ENCODE measurements at regions not wholly inside any gene's neighbourhood (a gene's known extent, or its start where the extent isn't known, plus 50 kb on each side); places are given as distances from the start of the nearest gene placed in this dataset.

GRCh38 chr15:68500363-68501258 is 68.6 kb upstream of the ITGA11 start:
- Histone ChIP-seq H3F3A (ENCODE audit: insufficient read depth, low read length) (no peaks in the 10 kb centered on the region), H4K20me1 (ENCODE audit: insufficient read depth, low read length) (no peaks in the 10 kb centered on the region), H3K27me3 (replicated peaks; ENCODE audit: insufficient read depth, low read length) (no peaks in the 10 kb centered on the region), H3K79me2 (ENCODE audit: low read length) (no peaks in the 10 kb centered on the region), H3K9ac (ENCODE audit: low read length) (no peak overlapping the region), H3K4me3 (ENCODE audit: low read length) (no peak overlapping the region), H3K4me1 (ENCODE audit: low read length) (no peaks in the 10 kb centered on the region), H3K27ac (ENCODE audit: low read length) (no peak overlapping the region), H3K9me2 (replicated peaks; ENCODE audit: insufficient read depth, low read length) (no peaks in the 10 kb centered on the region), H2AFZ (ENCODE audit: low read length) (no peak overlapping the region), H3K9me3 (replicated peaks; ENCODE audit: insufficient read depth, low read length) (no peaks in the 10 kb centered on the region), H3K4me2 (ENCODE audit: low read depth, low read length) (no peak overlapping the region), H3K36me3 (replicated peaks; ENCODE audit: insufficient read depth, low read length) (no peaks in the 10 kb centered on the region)
- DNase-seq = no peak
- TF ChIP-seq EZH2 (optimal IDR thresholded peaks at IDR 0.05; ENCODE audit: low read depth, low read length) (no peak), EZH2phosphoT487 (IDR thresholded peaks at IDR 0.05; ENCODE audit: low read length) (no peak)
- TF ChIP-seq, protein P1, sequence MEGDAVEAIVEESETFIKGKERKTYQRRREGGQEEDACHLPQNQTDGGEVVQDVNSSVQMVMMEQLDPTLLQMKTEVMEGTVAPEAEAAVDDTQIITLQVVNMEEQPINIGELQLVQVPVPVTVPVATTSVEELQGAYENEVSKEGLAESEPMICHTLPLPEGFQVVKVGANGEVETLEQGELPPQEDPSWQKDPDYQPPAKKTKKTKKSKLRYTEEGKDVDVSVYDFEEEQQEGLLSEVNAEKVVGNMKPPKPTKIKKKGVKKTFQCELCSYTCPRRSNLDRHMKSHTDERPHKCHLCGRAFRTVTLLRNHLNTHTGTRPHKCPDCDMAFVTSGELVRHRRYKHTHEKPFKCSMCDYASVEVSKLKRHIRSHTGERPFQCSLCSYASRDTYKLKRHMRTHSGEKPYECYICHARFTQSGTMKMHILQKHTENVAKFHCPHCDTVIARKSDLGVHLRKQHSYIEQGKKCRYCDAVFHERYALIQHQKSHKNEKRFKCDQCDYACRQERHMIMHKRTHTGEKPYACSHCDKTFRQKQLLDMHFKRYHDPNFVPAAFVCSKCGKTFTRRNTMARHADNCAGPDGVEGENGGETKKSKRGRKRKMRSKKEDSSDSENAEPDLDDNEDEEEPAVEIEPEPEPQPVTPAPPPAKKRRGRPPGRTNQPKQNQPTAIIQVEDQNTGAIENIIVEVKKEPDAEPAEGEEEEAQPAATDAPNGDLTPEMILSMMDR (IDR thresholded peaks at IDR 0.05; ENCODE audit: low read length) = no peak

DNA sequence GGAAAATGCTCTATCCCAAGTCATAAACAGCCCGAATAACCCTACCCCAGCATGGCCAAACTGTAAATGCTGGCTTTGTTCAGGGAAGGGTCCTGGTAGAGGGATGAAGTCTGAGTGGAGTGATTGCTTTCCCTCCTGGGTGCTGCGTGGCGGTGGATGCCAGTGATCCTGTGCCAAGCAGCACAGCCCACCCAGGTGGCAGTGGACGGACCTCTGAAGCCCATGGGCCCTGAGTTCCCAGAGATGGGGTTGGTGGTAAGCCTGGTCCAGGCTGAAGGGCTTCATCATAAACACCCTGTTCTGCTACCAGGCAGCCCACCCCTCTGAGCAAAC is 69.3 kb upstream of the ITGA11 start:
- Histone ChIP-seq H3K27me3 (replicated peaks; ENCODE audit: insufficient read depth, low read length) (no peaks in the 10 kb centered on the region), H3K9me3 (replicated peaks; ENCODE audit: insufficient read depth, low read length) (no peaks in the 10 kb centered on the region), H3F3A (ENCODE audit: insufficient read depth, low read length) (no peaks in the 10 kb centered on the region), H3K4me1 (ENCODE audit: low read length) (no peaks in the 10 kb centered on the region), H3K36me3 (replicated peaks; ENCODE audit: insufficient read depth, low read length) (no peaks in the 10 kb centered on the region), H3K79me2 (ENCODE audit: low read length) (no peaks in the 10 kb centered on the region), H3K4me3 (ENCODE audit: low read length) (no peak overlapping the region), H3K9ac (ENCODE audit: low read length) (no peak overlapping the region), H3K4me2 (ENCODE audit: low read depth, low read length) (no peak overlapping the region), H2AFZ (ENCODE audit: low read length) (no peak overlapping the region), H4K20me1 (ENCODE audit: insufficient read depth, low read length) (no peaks in the 10 kb centered on the region), H3K27ac (ENCODE audit: low read length) (no peak overlapping the region), H3K9me2 (replicated peaks; ENCODE audit: insufficient read depth, low read length) (no peaks in the 10 kb centered on the region)
- no peak for DNase-seq
- TF ChIP-seq, protein P1 (IDR thresholded peaks at IDR 0.05; ENCODE audit: low read length) = no peak
- no peak for TF ChIP-seq EZH2 (optimal IDR thresholded peaks at IDR 0.05; ENCODE audit: low read depth, low read length)
- TF ChIP-seq EZH2phosphoT487 (IDR thresholded peaks at IDR 0.05; ENCODE audit: low read length) = no peak

GRCh38 chr15:68501616-68502015 is 69.7 kb upstream of the ITGA11 start:
- no peaks in the 10 kb centered on the region for H3K9me2 ChIP-seq (replicated peaks; ENCODE audit: insufficient read depth, low read length)
- no peak overlapping the region for H3K27ac ChIP-seq (ENCODE audit: low read length)
- DNase-seq = no peak
- H3K4me1 ChIP-seq (ENCODE audit: low read length) = no peaks in the 10 kb centered on the region
- no peaks in the 10 kb centered on the region for H4K20me1 ChIP-seq (ENCODE audit: insufficient read depth, low read length)
- H3K9ac ChIP-seq (ENCODE audit: low read length) = no peak overlapping the region
- no peaks in the 10 kb centered on the region for H3K27me3 ChIP-seq (replicated peaks; ENCODE audit: insufficient read depth, low read length)
- no peak overlapping the region for H2AFZ ChIP-seq (ENCODE audit: low read length)
- TF ChIP-seq EZH2phosphoT487 (IDR thresholded peaks at IDR 0.05; ENCODE audit: low read length) = no peak
- no peak for TF ChIP-seq EZH2 (optimal IDR thresholded peaks at IDR 0.05; ENCODE audit: low read depth, low read length)
- TF ChIP-seq, protein P1 (IDR thresholded peaks at IDR 0.05; ENCODE audit: low read length) = no peak
- H3K79me2 ChIP-seq (ENCODE audit: low read length) = no peaks in the 10 kb centered on the region
- H3F3A ChIP-seq (ENCODE audit: insufficient read depth, low read length) = no peaks in the 10 kb centered on the region
- no peaks in the 10 kb centered on the region for H3K36me3 ChIP-seq (replicated peaks; ENCODE audit: insufficient read depth, low read length)
- H3K4me3 ChIP-seq (ENCODE audit: low read length) = no peak overlapping the region
- no peak overlapping the region for H3K4me2 ChIP-seq (ENCODE audit: low read depth, low read length)
- no peaks in the 10 kb centered on the region for H3K9me3 ChIP-seq (replicated peaks; ENCODE audit: insufficient read depth, low read length)
